ENCODE measurements at regions not wholly inside any gene's neighbourhood (a gene's known extent, or its start where the extent isn't known, plus 50 kb on each side); places are given as distances from the start of the nearest gene placed in this dataset.

- Histone ChIP-seq H3K9me3 (ENCODE audit: control insufficient read depth in 4 of 4, low read length in 3 of 4) (no peaks in the 10 kb centered on the region), H3K27ac (ENCODE audit: low read depth in 1 of 2, low read length in 2 of 2) (no peak overlapping the region), H3K4me3 (ENCODE audit: low read depth in 1 of 3, low read length in 3 of 3) (no peak overlapping the region), H3K27me3 (ENCODE audit: control insufficient read depth in 4 of 4, insufficient read depth in 4 of 4, low read length in 3 of 4) (no peaks in the 10 kb centered on the region), H3K9ac (ENCODE audit: low read depth in 1 of 2, low read length in 2 of 2) (no peak overlapping the region), H3K36me3 (ENCODE audit: control insufficient read depth in 4 of 4, insufficient read depth in 3 of 4, low read depth in 1 of 4, low read length in 3 of 4) (no peaks in the 10 kb centered on the region), H3K4me1 (ENCODE audit: control insufficient read depth in 4 of 4, insufficient read depth in 4 of 4, low read length in 3 of 4) (no peaks in the 10 kb centered on the region)
- DNase-seq (ENCODE audit: low spot score), result no peak
- 72% methylated on average over 5 of the region's 5 CpGs for WGBS
- TF ChIP-seq, protein P1, sequence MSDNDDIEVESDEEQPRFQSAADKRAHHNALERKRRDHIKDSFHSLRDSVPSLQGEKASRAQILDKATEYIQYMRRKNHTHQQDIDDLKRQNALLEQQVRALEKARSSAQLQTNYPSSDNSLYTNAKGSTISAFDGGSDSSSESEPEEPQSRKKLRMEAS (IDR thresholded peaks at IDR 0.05), result no peak
- TF ChIP-seq RAD21 (IDR thresholded peaks at IDR 0.05) (no peak), RXRA (IDR thresholded peaks at IDR 0.05) (no peak), HNF4G (IDR thresholded peaks at IDR 0.05) (no peak), FOXA1 (IDR thresholded peaks at IDR 0.05) (no peak), NR2F2 (IDR thresholded peaks at IDR 0.05) (no peak), TAF1 (conservative IDR thresholded peaks at IDR 0.05) (no peak), HNF4A (conservative IDR thresholded peaks at IDR 0.05) (no peak), EGR1 (IDR thresholded peaks at IDR 0.05; ENCODE audit: low read depth in 2 of 2) (no peak), YY1 (IDR thresholded peaks at IDR 0.05) (no peak), FOXA2 (IDR thresholded peaks at IDR 0.05) (no peak), GABPA (IDR thresholded peaks at IDR 0.05 in 1 of 2, conservative IDR thresholded peaks at IDR 0.05 in 1 of 2) (no peak), SP1 (IDR thresholded peaks at IDR 0.05) (no peak), JUND (IDR thresholded peaks at IDR 0.05) (no peak)
- TF ChIP-seq, protein P2, sequence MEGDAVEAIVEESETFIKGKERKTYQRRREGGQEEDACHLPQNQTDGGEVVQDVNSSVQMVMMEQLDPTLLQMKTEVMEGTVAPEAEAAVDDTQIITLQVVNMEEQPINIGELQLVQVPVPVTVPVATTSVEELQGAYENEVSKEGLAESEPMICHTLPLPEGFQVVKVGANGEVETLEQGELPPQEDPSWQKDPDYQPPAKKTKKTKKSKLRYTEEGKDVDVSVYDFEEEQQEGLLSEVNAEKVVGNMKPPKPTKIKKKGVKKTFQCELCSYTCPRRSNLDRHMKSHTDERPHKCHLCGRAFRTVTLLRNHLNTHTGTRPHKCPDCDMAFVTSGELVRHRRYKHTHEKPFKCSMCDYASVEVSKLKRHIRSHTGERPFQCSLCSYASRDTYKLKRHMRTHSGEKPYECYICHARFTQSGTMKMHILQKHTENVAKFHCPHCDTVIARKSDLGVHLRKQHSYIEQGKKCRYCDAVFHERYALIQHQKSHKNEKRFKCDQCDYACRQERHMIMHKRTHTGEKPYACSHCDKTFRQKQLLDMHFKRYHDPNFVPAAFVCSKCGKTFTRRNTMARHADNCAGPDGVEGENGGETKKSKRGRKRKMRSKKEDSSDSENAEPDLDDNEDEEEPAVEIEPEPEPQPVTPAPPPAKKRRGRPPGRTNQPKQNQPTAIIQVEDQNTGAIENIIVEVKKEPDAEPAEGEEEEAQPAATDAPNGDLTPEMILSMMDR (IDR thresholded peaks at IDR 0.05; ENCODE audit: low read depth, low read length, missing input control), result no peak
- TF ChIP-seq, protein P3, sequence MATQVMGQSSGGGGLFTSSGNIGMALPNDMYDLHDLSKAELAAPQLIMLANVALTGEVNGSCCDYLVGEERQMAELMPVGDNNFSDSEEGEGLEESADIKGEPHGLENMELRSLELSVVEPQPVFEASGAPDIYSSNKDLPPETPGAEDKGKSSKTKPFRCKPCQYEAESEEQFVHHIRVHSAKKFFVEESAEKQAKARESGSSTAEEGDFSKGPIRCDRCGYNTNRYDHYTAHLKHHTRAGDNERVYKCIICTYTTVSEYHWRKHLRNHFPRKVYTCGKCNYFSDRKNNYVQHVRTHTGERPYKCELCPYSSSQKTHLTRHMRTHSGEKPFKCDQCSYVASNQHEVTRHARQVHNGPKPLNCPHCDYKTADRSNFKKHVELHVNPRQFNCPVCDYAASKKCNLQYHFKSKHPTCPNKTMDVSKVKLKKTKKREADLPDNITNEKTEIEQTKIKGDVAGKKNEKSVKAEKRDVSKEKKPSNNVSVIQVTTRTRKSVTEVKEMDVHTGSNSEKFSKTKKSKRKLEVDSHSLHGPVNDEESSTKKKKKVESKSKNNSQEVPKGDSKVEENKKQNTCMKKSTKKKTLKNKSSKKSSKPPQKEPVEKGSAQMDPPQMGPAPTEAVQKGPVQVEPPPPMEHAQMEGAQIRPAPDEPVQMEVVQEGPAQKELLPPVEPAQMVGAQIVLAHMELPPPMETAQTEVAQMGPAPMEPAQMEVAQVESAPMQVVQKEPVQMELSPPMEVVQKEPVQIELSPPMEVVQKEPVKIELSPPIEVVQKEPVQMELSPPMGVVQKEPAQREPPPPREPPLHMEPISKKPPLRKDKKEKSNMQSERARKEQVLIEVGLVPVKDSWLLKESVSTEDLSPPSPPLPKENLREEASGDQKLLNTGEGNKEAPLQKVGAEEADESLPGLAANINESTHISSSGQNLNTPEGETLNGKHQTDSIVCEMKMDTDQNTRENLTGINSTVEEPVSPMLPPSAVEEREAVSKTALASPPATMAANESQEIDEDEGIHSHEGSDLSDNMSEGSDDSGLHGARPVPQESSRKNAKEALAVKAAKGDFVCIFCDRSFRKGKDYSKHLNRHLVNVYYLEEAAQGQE (IDR thresholded peaks at IDR 0.05), result no peak
- TF ChIP-seq, protein P4, sequence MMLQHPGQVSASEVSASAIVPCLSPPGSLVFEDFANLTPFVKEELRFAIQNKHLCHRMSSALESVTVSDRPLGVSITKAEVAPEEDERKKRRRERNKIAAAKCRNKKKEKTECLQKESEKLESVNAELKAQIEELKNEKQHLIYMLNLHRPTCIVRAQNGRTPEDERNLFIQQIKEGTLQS (IDR thresholded peaks at IDR 0.05), result no peak
- TF ChIP-seq, protein P5, sequence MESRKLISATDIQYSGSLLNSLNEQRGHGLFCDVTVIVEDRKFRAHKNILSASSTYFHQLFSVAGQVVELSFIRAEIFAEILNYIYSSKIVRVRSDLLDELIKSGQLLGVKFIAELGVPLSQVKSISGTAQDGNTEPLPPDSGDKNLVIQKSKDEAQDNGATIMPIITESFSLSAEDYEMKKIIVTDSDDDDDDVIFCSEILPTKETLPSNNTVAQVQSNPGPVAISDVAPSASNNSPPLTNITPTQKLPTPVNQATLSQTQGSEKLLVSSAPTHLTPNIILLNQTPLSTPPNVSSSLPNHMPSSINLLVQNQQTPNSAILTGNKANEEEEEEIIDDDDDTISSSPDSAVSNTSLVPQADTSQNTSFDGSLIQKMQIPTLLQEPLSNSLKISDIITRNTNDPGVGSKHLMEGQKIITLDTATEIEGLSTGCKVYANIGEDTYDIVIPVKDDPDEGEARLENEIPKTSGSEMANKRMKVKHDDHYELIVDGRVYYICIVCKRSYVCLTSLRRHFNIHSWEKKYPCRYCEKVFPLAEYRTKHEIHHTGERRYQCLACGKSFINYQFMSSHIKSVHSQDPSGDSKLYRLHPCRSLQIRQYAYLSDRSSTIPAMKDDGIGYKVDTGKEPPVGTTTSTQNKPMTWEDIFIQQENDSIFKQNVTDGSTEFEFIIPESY (IDR thresholded peaks at IDR 0.05), result no peak
Measured at GRCh38 chr14:78073028-78073427, 97.1 kb upstream of the NRXN3 start.
